Neural crest cell (in vitro differentiated cells): ENCODE measurements at regions not wholly inside any gene's neighbourhood (a gene's known extent, or its start where the extent isn't known, plus 50 kb on each side); places are given as distances from the start of the nearest gene placed in this dataset.
A peak's percentile ranks its signal among the peaks of the same experiment; 100 is the strongest.

Experiments
- DNase-seq: peaks from one replicate; pipeline ENCODE4 v3.0.0; 2021; ENCODE audit warnings: low read depth, mixed read lengths, low spot score
- H3K27ac Mint-ChIP-seq: one replicate; pipeline ENCODE4 v1.8.0; 2021; ENCODE audit warnings: mild to moderate bottlenecking, mixed read lengths; ENCODE audit not compliant: unreplicated experiment
- H3K27me3 Mint-ChIP-seq: 2 replicates; pipeline ENCODE4 v1.8.0; 2021; ENCODE audit warnings: low read depth, mild to moderate bottlenecking, mixed read lengths
- H3K36me3 Mint-ChIP-seq: 2 replicates; pipeline ENCODE4 v1.8.0; 2021; ENCODE audit warnings: low read depth, mild to moderate bottlenecking, mixed read lengths
- H3K4me1 Mint-ChIP-seq: 2 replicates; pipeline ENCODE4 v1.8.0; 2021; ENCODE audit warnings: mixed read lengths
- H3K4me3 Mint-ChIP-seq: one replicate; pipeline ENCODE4 v1.8.0; 2021; ENCODE audit warnings: mild to moderate bottlenecking, mixed read lengths
- H3K9me3 Mint-ChIP-seq: 2 replicates; pipeline ENCODE4 v1.8.0; 2021; ENCODE audit warnings: mixed read lengths
- TF ChIP-seq, protein P1 (sequence below): fragments of 200-600 bp; sonication (generic); conservative IDR thresholded peaks from 2 replicates; pipeline ENCODE4 v1.5.0; 2021; ENCODE audit warnings: antibody characterized with exemption, mild to moderate bottlenecking

DNA sequence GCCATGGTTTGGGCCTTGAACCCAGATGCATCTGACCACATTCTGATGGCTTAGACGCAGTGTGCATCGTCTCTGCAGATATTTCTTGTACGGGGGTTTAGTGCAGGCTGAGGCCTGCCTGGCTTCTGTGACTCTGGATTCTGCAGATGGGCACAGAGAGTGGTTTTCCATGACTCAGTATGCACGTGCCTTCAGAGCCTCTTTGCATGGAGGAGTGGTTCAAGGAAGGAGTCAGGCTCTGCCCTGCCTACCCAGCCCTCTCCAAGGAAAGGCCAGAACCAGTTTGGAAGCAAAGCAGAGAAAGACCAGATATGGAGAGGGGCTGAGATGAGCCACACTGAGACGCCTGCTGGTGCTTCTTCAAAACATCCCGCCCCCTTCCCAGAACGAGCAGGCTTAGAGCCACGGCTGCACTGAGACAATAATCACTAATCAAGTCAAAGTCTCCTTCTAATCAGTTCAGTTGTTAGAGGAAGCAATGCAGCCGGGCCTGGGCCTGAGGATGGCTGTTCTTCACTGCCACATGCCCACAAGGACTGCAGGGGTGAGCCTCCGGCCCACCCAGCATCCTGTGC is 308.9 kb downstream of the NXPE2 start:
- Mint-ChIP-seq H3K4me1 (no peaks in the 10 kb centered on the region), H3K27ac (no peak overlapping the region), H3K4me3 (no peak overlapping the region), H3K27me3 (peaks cover 3% of the 10 kb centered on the region), H3K9me3 (no peaks in the 10 kb centered on the region), H3K36me3 (no peaks in the 10 kb centered on the region)
- TF ChIP-seq, protein P1, sequence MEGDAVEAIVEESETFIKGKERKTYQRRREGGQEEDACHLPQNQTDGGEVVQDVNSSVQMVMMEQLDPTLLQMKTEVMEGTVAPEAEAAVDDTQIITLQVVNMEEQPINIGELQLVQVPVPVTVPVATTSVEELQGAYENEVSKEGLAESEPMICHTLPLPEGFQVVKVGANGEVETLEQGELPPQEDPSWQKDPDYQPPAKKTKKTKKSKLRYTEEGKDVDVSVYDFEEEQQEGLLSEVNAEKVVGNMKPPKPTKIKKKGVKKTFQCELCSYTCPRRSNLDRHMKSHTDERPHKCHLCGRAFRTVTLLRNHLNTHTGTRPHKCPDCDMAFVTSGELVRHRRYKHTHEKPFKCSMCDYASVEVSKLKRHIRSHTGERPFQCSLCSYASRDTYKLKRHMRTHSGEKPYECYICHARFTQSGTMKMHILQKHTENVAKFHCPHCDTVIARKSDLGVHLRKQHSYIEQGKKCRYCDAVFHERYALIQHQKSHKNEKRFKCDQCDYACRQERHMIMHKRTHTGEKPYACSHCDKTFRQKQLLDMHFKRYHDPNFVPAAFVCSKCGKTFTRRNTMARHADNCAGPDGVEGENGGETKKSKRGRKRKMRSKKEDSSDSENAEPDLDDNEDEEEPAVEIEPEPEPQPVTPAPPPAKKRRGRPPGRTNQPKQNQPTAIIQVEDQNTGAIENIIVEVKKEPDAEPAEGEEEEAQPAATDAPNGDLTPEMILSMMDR: no peak
- DNase-seq: no peak

DNA sequence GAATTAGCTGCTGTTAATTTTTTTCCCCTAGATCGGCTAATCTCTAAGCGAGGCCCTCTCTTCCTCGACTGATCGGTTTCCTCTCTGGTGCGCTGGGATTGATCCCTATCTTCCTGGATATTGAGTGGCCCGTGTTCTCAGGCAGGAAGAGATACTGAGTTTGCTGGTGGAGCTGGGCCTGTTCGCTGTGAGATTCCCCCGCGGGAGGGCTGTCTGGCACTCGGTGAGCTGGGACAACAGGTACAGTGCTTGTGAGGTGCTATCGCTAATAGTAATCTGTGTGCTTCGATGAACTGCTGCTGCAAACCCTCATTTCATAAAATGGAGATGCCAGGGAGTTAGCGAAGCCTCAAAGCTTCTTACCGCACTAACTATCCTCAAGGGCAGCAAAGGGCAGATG is 310.3 kb downstream of the NXPE2 start:
- no peaks in the 10 kb centered on the region for H3K4me1 Mint-ChIP-seq
- H3K4me3 Mint-ChIP-seq: no peak overlapping the region
- no peak for DNase-seq
- H3K36me3 Mint-ChIP-seq: no peaks in the 10 kb centered on the region
- no peaks in the 10 kb centered on the region for H3K9me3 Mint-ChIP-seq
- no peak overlapping the region for H3K27ac Mint-ChIP-seq
- TF ChIP-seq, protein P1: no peak
- H3K27me3 Mint-ChIP-seq: peaks cover 3% of the 10 kb centered on the region

DNA sequence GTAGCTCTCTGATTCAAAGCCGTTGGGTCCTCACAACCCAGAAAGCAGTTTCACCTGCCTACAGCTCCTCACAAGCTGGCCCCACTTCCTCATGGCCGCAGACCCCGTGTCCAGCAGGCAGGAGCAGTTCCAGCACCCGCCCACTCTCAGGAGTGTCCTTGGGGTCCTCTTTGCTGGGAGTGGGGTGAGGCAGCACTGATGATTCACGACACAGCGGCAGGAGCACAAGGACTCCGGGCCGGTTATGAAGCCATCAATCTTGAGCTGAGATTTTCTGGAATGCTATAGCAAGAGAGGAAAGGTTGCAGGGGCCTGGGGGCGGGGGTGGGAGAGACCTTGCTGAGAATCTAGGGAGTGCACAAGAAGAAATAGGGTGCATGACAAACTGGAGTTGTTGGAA is 311.2 kb downstream of the NXPE2 start:
- Mint-ChIP-seq H3K9me3 (no peaks in the 10 kb centered on the region), H3K36me3 (no peaks in the 10 kb centered on the region), H3K27me3 (peaks cover 3% of the 10 kb centered on the region), H3K4me1 (no peaks in the 10 kb centered on the region), H3K4me3 (no peak overlapping the region), H3K27ac (peak overlapping the region; percentile 8)
- DNase-seq: no peak
- TF ChIP-seq, protein P1: no peak

DNA sequence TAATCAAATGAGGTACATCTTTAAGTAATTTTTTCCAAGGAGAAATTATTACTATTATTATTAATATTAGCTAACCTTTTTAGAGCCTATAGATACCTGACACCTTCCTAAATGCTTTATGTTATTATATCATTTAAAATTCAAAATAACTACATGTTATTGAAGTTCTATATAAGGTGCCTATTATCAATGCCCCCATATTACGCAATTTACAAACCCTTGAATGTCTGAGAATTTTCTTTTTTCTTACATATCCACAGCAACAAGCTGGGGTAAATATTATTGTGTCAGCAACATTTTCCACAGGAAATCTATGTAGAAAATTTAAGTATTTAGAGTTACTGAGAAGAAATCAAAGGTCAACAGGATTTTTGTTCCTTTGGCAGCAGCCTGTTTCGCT is 327.3 kb downstream of the NXPE2 start:
- Mint-ChIP-seq H3K36me3 (no peaks in the 10 kb centered on the region), H3K4me3 (no peak overlapping the region), H3K27ac (no peak overlapping the region), H3K9me3 (peaks cover 5% of the 10 kb centered on the region), H3K27me3 (peaks cover 4% of the 10 kb centered on the region), H3K4me1 (no peaks in the 10 kb centered on the region)
- DNase-seq: no peak
- TF ChIP-seq, protein P1: no peak

DNA sequence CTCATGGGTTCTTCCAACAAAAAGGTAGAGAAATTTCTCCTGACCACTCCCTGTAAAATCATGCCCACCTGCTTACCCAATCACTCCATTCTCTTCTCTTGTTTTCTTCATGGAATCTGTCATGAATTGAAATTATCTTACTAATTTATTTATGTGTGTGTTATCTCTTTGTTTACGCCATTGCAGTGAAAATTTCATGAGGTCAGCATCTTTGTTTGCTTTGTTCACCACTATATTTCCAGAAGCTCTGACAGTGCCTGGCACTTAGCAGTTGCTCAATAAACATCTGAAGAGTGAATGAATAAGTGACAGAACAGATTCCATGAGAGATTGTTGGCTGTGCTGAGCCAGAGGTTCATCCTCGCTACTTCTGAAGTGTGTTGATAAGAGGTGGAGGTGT is 329.5 kb downstream of the NXPE2 start:
- Mint-ChIP-seq H3K27me3 (peaks cover 4% of the 10 kb centered on the region), H3K4me3 (no peak overlapping the region), H3K36me3 (no peaks in the 10 kb centered on the region), H3K27ac (no peak overlapping the region), H3K4me1 (no peaks in the 10 kb centered on the region), H3K9me3 (peaks cover 5% of the 10 kb centered on the region)
- no peak for DNase-seq
- TF ChIP-seq, protein P1: no peak
